ENCODE measurements at regions not wholly inside any gene's neighbourhood (a gene's known extent, or its start where the extent isn't known, plus 50 kb on each side); places are given as distances from the start of the nearest gene placed in this dataset.

- no peak for TF ChIP-seq POLR2A (IDR thresholded peaks at IDR 0.05; ENCODE audit: low read length)
- TF ChIP-seq GATA1 (IDR thresholded peaks at IDR 0.05; ENCODE audit: low read depth, low read length), result no peak
Observed at GRCh38 chr7:106590209-106590816, 70.6 kb downstream of the CCDC71L start.

All from erythroblast (primary cell).